ENCODE measurements at regions not wholly inside any gene's neighbourhood (a gene's known extent, or its start where the extent isn't known, plus 50 kb on each side); places are given as distances from the start of the nearest gene placed in this dataset.

GRCh38 chr7:85757348-85757747 lies 570.5 kb upstream of the SEMA3D start:
- TF ChIP-seq CTCF (IDR thresholded peaks at IDR 0.05; ENCODE audit: insufficient read depth, low read depth, low read length, missing control alignments), result no peak
- DNase-seq (ENCODE audit: low read depth), result no peak
- H3K4me3 ChIP-seq (ENCODE audit: low read length), result no peak overlapping the region

DNA sequence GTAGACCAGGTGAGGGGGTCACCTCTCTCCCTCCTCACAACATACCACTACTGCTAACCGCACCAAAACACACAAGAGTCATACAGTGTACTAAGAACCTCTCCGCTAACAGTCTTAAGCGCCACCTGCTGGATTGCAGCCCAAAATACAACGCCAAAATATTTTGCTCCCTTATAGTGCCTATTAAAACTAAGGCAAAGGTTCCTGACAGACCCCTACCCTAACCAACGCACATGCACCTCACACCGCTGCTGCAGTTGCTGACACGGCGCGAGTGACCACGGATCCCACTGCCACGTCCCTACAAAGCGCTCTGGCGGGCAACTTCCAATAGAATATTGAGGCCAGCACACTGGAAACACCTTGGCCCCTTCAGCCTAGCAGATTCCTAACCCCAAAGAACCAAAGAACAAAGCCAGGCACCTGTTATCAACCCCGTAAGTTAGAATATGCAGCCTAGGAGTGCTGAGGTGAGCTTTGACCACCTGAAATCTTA lies 563.6 kb upstream of the SEMA3D start:
- H3K4me3 ChIP-seq (ENCODE audit: low read length), result no peak overlapping the region
- peak; percentile 57 for DNase-seq (ENCODE audit: low read depth)
- peak; percentile 88 for TF ChIP-seq CTCF (IDR thresholded peaks at IDR 0.05; ENCODE audit: insufficient read depth, low read depth, low read length, missing control alignments)

DNA sequence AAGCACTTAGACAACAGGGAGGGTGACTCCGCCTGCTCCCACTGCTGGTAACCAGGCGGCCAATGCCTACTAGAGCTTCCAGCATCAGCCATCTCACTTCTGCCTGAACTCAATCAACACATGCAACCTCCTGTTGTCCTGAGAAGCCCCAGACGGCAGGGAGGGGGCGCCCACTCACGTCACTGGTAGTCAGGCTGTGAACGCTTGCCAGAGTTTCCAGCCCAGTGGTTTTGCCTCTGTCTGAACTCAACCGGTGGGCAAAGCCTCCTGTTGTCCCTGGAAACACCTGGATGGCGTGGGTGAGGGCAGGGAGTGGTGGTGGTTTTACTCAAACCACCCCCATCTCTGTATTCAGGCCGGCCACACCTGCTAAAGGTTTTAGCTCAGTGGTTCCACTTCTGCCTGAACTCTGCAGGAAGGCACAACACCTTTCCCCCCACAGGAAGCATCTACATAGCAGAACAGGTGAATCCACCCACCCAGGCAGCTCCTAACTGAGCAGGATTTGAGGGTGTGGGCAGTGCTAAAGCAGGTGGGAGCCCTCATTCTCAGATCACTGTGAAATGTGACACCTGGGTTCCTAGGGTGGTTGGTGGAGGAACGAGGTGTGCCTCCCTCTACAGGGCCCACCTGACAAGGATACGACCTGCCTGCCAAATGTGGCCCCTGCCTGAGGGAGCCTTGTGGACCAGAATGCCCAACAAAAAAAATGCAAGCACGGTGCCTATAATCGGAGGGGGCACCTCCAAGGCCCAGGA lies 563.0 kb upstream of the SEMA3D start:
- H3K4me3 ChIP-seq (ENCODE audit: low read length), result no peak overlapping the region
- TF ChIP-seq CTCF (IDR thresholded peaks at IDR 0.05; ENCODE audit: insufficient read depth, low read depth, low read length, missing control alignments), result no peak
- no peak for DNase-seq (ENCODE audit: low read depth)

GRCh38 chr7:85748861-85749260 lies 562.0 kb upstream of the SEMA3D start:
- H3K4me3 ChIP-seq (ENCODE audit: low read length), result no peak overlapping the region
- no peak for TF ChIP-seq CTCF (IDR thresholded peaks at IDR 0.05; ENCODE audit: insufficient read depth, low read depth, low read length, missing control alignments)

GRCh38 chr7:85737426-85737825 lies 550.6 kb upstream of the SEMA3D start:
- no peak for TF ChIP-seq CTCF (IDR thresholded peaks at IDR 0.05; ENCODE audit: insufficient read depth, low read depth, low read length, missing control alignments)
- no peak overlapping the region for H3K4me3 ChIP-seq (ENCODE audit: low read length)
- no peak for DNase-seq (ENCODE audit: low read depth)

More at GRCh38 chr7:85748861-85749260, 562.0 kb upstream of the SEMA3D start:
- no peak for DNase-seq (ENCODE audit: low read depth)

DNA sequence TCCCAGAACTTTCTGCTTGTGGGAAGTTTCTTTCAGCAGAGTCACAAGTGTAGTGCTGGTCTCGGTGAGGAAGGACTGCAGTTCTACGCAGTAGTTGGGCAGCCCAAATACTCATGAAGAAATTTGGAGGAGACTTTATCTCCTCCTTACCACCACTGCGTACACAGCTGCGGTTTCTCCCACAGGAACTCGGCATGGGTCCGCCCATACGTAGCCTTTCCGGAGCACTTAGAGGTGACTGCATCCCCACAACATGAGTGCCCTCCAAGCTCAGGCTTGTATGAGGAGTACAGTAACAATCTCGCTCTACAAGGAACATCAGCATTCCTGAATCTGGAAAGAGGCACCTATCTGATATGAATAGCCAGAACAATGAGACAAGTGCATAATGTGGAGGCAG lies 549.2 kb upstream of the SEMA3D start:
- no peak for TF ChIP-seq CTCF (IDR thresholded peaks at IDR 0.05; ENCODE audit: insufficient read depth, low read depth, low read length, missing control alignments)
- H3K4me3 ChIP-seq (ENCODE audit: low read length), result no peak overlapping the region
- no peak for DNase-seq (ENCODE audit: low read depth)

DNA sequence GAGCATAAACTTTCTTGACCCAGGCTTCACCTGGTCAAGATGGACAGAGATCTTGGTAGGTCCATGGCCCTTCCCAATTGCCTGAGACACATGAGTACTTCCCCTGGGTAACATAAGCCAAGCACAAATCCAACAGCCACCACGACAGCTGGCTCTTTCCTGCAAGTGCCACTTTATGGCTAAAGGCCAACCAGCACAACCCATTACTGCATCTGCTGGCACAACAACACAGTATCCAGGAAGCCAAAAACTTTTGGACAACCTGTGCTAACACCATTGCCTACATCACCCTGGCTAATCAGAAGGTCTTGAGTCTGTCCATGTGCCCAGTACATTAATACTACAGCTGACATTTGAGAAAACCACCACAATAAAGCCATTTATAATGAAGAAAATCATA lies 548.0 kb upstream of the SEMA3D start:
- no peak for DNase-seq (ENCODE audit: low read depth)
- no peak overlapping the region for H3K4me3 ChIP-seq (ENCODE audit: low read length)

More for the DNA sequence above, 548.0 kb upstream of the SEMA3D start:
- TF ChIP-seq CTCF (IDR thresholded peaks at IDR 0.05; ENCODE audit: insufficient read depth, low read depth, low read length, missing control alignments), result no peak

Measured in epithelial cell of esophagus (primary cell).